Aorta (tissue), 5 donors: ENCODE measurements at regions not wholly inside any gene's neighbourhood (a gene's known extent, or its start where the extent isn't known, plus 50 kb on each side); places are given as distances from the start of the nearest gene placed in this dataset.

Source experiments
- ATAC-seq: fragments of 200-7000 bp; cut with Tn5 transposase; one replicate; pipeline ENCODE4 v1.9.1; 2022; ENCODE audit warnings: moderate library complexity; ENCODE audit not compliant: low FRiP score
- DNase-seq, 2 donors: peaks; one replicate each; pipeline ENCODE4 v3.0.0-alpha.2; 2020
- H3K27ac ChIP-seq, 2 donors: one replicate each; pipeline ENCODE4 v1.5.1; 2013; ENCODE audit warnings: low read length in 2 of 2, mild to moderate bottlenecking in 2 of 2, moderate library complexity in 2 of 2, control low read depth in 1 of 2, inconsistent platforms in 1 of 2, low read depth in 1 of 2
- H3K27me3 ChIP-seq, 2 donors: one replicate each; pipeline ENCODE4 v1.6.1; 2013; ENCODE audit warnings: control low read depth in 1 of 2, low read length in 1 of 2, mild to moderate bottlenecking in 1 of 2, moderate library complexity in 1 of 2; ENCODE audit not compliant: insufficient read depth in 2 of 2, control insufficient read depth in 1 of 2
- H3K36me3 ChIP-seq, 2 donors: one replicate each; pipeline ENCODE4 v1.6.1; 2013; ENCODE audit warnings: control low read depth in 1 of 2, low read length in 1 of 2, mild to moderate bottlenecking in 1 of 2; ENCODE audit not compliant: insufficient read depth in 2 of 2, control insufficient read depth in 1 of 2
- H3K4me1 ChIP-seq, 2 donors: one replicate each; pipeline ENCODE4 v1.6.1; 2013; ENCODE audit warnings: low read length in 2 of 2, control low read depth in 1 of 2, mild to moderate bottlenecking in 1 of 2, moderate library complexity in 1 of 2; ENCODE audit not compliant: insufficient read depth in 2 of 2, control insufficient read depth in 1 of 2
- H3K4me3 ChIP-seq, 2 donors: one replicate each; pipeline ENCODE4 v1.5.1; 2013; ENCODE audit warnings: low read length in 2 of 2, control low read depth in 1 of 2, mild to moderate bottlenecking in 1 of 2
- H3K9me3 ChIP-seq: one replicate; pipeline ENCODE4 v1.6.1; 2013; ENCODE audit warnings: mild to moderate bottlenecking, low read length; ENCODE audit not compliant: control insufficient read depth
- WGBS, 2 donors: extraction: QIAGEN DNeasy Blood & Tissue Kit; methylation state at CpG; one replicate each; pipeline ENCODE4 v1.1.7; 2013; 5-methylcytosine and 5-hydroxymethylcytosine counted together
- intact Hi-C, 2 donors: fragments of 100-400 bp; cut with DNase I; formaldehyde crosslinking; loops; one replicate each; pipeline versions ENCODE4 v1.14.2 to v1.15.0; 2022
- donor health status: healthy with polysubstance abuse.
- donor health status: Bipolar disorder and iron deficiency.
- donor health status: DM: no; HTN: no; CAD: no.
- donor health status: DM: no; HTN: no; CAD: no.
- donor health status: DM: yes; HTN: yes; CAD: no.

DNA sequence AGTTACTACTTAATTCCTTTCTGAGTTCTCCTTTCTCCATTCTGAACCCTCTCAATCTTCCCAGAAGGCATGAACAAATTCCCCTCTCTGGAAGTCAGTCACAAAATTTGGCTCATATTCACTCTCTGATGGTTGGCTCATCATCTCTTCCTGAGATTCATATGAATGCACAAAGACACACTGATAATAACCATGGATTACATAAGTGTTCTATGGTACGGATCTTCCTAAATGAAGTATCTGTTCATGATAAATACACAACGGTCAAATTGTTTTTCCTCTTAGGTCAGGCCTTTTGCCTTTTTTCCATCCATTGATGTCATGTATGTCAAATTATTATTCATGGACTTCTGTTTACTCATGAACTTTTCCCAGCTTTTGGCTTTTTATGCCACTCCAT lies 162.6 kb downstream of the P2RY1 start:
- intact Hi-C loops = no loop called here
- no peaks in the 10 kb centered on the region for H3K9me3 ChIP-seq
- H3K4me3 ChIP-seq = no peak overlapping the region
- ATAC-seq (no peak), DNase-seq (no peak)
- no peaks in the 10 kb centered on the region for H3K36me3 ChIP-seq
- 91 to 94% methylated on average over 2 of the region's 2 CpGs for WGBS, 2 donors
- no peak overlapping the region for H3K27ac ChIP-seq
- no peaks in the 10 kb centered on the region for H3K4me1 ChIP-seq
- no peaks in the 10 kb centered on the region for H3K27me3 ChIP-seq

DNA sequence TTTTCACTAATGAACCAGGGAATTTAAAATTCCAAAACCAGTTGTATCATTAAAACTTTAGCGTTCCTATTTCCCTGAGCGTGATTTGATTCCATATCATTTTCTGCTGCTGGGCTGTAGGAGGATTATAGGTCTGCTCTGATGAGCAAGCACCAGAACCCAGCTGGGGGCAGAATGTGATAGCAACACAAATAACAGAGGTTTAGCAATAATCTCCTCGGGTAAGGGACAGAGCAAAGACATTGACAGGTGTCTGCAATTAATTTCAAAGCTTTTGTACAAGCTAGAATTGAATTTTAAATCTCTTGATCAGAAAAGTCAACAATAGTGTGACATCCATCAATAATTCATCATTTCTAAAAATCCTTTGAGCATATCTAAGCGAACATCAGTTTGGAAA lies 163.4 kb upstream of the RAP2B start:
- 75 to 84% methylated on average over 4 of the region's 4 CpGs for WGBS, 2 donors
- Histone ChIP-seq H3K4me3 (no peak overlapping the region), H3K27me3 (no peaks in the 10 kb centered on the region), H3K27ac (no peak overlapping the region), H3K4me1 (no peaks in the 10 kb centered on the region), H3K36me3 (no peaks in the 10 kb centered on the region), H3K9me3 (no peaks in the 10 kb centered on the region)
- intact Hi-C loops = no loop called here
- no peak for DNase-seq
- ATAC-seq = no peak

DNA sequence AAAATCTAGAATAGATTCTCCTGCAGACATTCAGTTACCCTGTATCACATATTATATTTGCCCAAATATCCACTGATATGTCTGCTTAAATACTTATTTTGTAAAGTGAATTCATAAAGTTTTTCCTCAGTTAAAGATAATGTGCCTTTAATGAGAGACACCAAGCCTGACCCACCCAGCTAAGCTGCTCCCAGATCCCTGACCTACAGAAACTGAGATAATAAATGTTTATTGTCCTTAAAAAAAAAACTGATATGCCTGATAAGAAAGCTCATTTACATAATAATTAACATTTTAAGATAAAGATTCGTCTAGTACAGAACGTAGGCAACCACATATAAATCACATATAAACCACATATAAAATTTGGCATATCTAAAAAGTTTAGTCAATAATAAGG lies 161.7 kb upstream of the RAP2B start:
- Histone ChIP-seq H3K27ac (no peak overlapping the region), H3K9me3 (no peaks in the 10 kb centered on the region), H3K4me3 (no peak overlapping the region), H3K4me1 (no peaks in the 10 kb centered on the region), H3K36me3 (no peaks in the 10 kb centered on the region), H3K27me3 (no peaks in the 10 kb centered on the region)
- ATAC-seq (no peak), DNase-seq (no peak)
- 71 to 81% methylated on average over 2 of the region's 2 CpGs for WGBS, 2 donors
- intact Hi-C loops = no loop called here

DNA sequence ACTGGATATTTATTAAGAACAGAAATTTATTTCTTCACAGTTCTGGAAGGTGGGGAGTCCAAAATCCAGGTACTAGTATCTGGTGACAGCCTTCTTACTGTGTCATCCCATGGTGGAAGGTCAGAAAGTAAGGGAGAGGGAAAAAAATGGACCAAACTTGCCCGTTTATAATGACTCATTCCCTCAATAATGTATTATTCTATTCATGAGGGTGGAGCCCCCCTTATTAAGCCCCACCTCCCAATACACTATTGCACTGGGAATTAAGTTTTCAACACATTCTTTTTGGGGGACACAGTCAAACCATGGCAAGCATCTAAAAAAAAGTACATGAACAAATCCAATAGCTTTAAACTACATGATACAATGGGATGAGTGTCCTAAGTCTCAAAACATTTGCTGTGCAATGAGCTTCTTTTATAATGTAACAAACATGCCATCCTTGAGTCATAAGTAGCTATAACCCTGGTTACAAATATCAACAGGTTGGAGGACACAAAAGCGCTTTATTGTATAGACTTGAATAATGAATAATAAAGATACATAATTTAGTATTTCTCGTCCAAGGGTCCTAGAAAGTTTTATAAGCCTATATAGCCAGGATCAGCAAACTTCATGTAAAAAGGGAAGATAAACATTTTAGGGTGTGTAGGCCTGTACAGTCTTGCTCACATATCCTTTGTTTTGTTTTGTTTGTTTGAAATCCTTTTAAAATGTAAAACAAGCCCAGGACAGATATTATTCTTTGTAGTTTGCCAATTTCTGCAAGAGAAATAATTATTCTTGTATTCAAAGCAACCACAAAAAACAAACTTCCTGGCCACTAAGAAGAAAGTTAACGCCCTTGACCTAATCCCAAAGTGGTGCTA lies 160.6 kb upstream of the RAP2B start:
- intact Hi-C loops = no loop called here
- no peaks in the 10 kb centered on the region for H3K9me3 ChIP-seq
- H3K27ac ChIP-seq = no peak overlapping the region
- WGBS, 2 donors = 73 to 80% methylated on average over 4 of the region's 4 CpGs
- no peaks in the 10 kb centered on the region for H3K4me1 ChIP-seq
- H3K27me3 ChIP-seq = no peaks in the 10 kb centered on the region
- ATAC-seq (no peak), DNase-seq (no peak)
- H3K36me3 ChIP-seq = no peaks in the 10 kb centered on the region
- no peak overlapping the region for H3K4me3 ChIP-seq

DNA sequence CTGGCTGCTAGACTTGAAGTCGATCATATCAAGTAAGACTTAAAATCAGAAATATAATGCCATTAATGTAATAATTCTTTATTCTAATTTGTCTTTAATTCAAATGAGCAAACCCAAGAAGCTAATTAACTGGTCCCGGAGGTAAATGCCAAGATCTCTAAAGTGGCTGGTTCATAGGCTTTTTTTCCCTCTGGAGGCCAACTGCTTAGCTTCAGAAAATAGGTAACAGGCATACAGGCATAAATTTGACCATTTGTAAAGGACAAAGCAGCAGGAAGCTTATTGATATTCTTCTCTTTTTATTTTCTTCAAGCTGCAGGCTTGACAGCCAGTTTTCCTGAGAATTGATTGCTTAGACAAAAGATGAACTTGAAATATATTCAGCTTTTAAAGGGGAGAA lies 158.6 kb upstream of the RAP2B start:
- Histone ChIP-seq H3K27ac (no peak overlapping the region), H3K27me3 (no peaks in the 10 kb centered on the region), H3K4me1 (no peaks in the 10 kb centered on the region), H3K36me3 (no peaks in the 10 kb centered on the region), H3K4me3 (no peak overlapping the region), H3K9me3 (no peaks in the 10 kb centered on the region)
- intact Hi-C loops = no loop called here
- WGBS, 2 donors = 65 to 82% methylated on average over 2 of the region's 2 CpGs
- ATAC-seq = no peak
- DNase-seq = no peak

DNA sequence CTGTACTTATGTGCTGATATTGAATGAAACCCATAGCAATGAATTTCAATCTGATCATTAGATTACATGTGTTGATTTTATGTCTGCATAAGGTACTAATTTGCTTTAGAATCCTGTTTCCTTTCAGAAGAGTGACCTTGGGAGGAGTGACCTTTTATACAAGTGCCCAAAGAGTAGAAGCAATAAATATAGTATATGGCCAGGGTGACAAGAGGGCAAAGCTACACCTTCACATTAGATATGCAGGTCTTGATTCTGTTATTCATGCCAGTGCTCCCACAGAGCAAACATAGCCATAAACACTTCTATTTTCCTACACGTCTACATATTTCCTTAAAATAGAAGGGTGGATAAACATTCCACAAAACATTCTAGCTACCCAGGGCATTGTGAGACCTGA lies 158.2 kb upstream of the RAP2B start:
- no peaks in the 10 kb centered on the region for H3K9me3 ChIP-seq
- DNase-seq = no peak
- H3K27me3 ChIP-seq = no peaks in the 10 kb centered on the region
- H3K4me3 ChIP-seq = no peak overlapping the region
- ATAC-seq = no peak
- WGBS, 2 donors = 31 to 32% methylated on average over 1 of the region's 1 CpG
- H3K27ac ChIP-seq = no peak overlapping the region
- no peaks in the 10 kb centered on the region for H3K4me1 ChIP-seq
- no peaks in the 10 kb centered on the region for H3K36me3 ChIP-seq
- intact Hi-C loops = no loop called here

DNA sequence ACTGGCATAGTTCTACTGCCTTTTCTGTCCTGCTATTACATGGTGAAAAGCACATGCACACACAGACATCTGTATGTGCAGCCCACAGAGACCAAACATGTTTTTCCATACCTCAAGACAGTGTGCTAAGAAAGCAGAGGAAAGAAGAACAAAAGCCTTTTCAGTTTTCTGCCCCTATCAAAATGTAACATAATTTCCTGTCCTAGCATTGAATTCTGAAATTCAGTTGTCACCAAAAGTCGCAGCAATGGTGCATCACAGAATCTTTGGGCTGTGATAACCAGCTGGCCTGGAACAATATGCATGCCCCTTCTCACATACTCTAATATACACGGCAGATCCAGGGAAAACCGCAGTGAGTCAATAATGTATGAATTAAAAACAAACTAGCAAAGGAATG lies 153.8 kb upstream of the RAP2B start:
- DNase-seq (no peak), ATAC-seq (no peak)
- WGBS, 2 donors = 69% methylated on average over 3 of the region's 3 CpGs
- no peak overlapping the region for H3K4me3 ChIP-seq
- H3K4me1 ChIP-seq = no peaks in the 10 kb centered on the region
- no peaks in the 10 kb centered on the region for H3K9me3 ChIP-seq
- no peaks in the 10 kb centered on the region for H3K36me3 ChIP-seq
- no peak overlapping the region for H3K27ac ChIP-seq
- intact Hi-C loops = no loop called here
- no peaks in the 10 kb centered on the region for H3K27me3 ChIP-seq

DNA sequence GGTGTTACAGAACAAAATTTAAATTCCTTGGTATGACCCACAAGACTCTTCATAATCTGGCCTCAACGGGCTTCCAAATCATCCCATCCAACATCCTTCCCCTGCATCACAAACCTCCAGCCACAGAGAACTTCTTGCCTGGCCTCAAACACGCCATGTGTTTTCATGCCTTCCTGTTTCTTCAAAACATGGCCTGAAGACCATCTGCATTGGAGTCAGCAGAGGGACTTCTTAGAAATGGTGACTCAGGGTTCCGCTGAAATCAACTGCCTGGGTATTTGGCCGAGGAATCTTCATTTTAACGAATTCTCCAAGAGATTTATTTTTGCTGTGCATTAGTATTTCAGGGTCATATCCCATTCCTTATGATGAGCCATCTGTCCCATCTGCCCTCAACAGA lies 138.1 kb upstream of the RAP2B start:
- 77 to 81% methylated on average over 5 of the region's 5 CpGs for WGBS, 2 donors
- H3K27ac ChIP-seq = no peak overlapping the region
- H3K4me1 ChIP-seq = no peaks in the 10 kb centered on the region
- no peak for DNase-seq
- no peak overlapping the region for H3K4me3 ChIP-seq
- no peak for ATAC-seq
- intact Hi-C loops = no loop called here
- H3K9me3 ChIP-seq = no peaks in the 10 kb centered on the region
- H3K36me3 ChIP-seq = no peaks in the 10 kb centered on the region
- H3K27me3 ChIP-seq = no peaks in the 10 kb centered on the region

DNA sequence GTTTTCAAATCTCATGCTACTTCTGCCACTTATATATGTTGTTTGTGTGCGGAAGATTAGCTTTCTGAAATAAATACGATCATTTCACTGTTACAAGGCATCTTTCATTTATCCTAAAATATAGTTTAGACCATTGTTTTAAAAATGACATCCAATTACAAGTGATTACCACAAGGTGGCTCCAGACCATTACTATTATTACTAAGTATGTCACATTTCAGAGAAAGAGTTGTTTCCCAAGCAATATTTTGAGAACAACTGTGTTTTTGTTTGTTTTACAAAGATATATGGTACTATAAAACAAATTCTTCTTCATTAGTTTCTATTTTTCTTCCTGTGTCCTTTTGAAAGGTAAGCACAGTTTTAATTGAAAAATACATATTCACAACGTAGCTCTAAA lies 136.0 kb upstream of the RAP2B start:
- no peak for ATAC-seq
- Histone ChIP-seq H3K4me3 (no peak overlapping the region), H3K27me3 (no peaks in the 10 kb centered on the region), H3K27ac (no peak overlapping the region), H3K4me1 (no peaks in the 10 kb centered on the region), H3K9me3 (no peaks in the 10 kb centered on the region), H3K36me3 (no peaks in the 10 kb centered on the region)
- WGBS, 2 donors = 57 to 58% methylated on average over 3 of the region's 3 CpGs
- DNase-seq = no peak
- intact Hi-C loops = loop anchor here in 1 of 2 donors (5.0 kb wide), 1 partner anchor 571 kb away; no protein-coding TSS in a partner anchor
